Liver (tissue), 3 donors: ENCODE measurements at regions not wholly inside any gene's neighbourhood (a gene's known extent, or its start where the extent isn't known, plus 50 kb on each side); places are given as distances from the start of the nearest gene placed in this dataset.

Experiments
- ATF3 ChIP-seq: IDR thresholded peaks from 2 replicates; pipeline ENCODE4 v1.6.1; 2016; ENCODE audit warnings: antibody characterized with exemption
- FOXA1 ChIP-seq: IDR thresholded peaks from 2 replicates; pipeline ENCODE4 v1.6.1; 2016; ENCODE audit warnings: antibody characterized with exemption
- GABPA ChIP-seq, 2 donors: IDR thresholded peaks in 1 of 2; conservative IDR thresholded peaks in 1 of 2; 2 replicates each; pipeline ENCODE4 v1.6.1; 2016; ENCODE audit warnings: antibody characterized with exemption in 2 of 2, mild to moderate bottlenecking in 1 of 2, moderate library complexity in 1 of 2
- JUND ChIP-seq, 2 donors: IDR thresholded peaks; 2 replicates each; pipeline ENCODE4 v1.6.1; 2016; ENCODE audit warnings: antibody characterized with exemption in 2 of 2
- MAX ChIP-seq: IDR thresholded peaks from 2 replicates; pipeline ENCODE4 v1.6.1; 2016; ENCODE audit warnings: antibody characterized with exemption
- TF ChIP-seq, protein P1 (sequence below): fragments of 150-350 bp; IDR thresholded peaks from 2 replicates; pipeline ENCODE4 v1.5.1; 2017; ENCODE audit warnings: improper control_type of control experiment, low read depth, low read length; ENCODE audit not compliant: missing input control
- donor health status: healthy.
- donor health status: healthy.

- no peak for TF ChIP-seq FOXA1
- no peak for TF ChIP-seq GABPA (IDR thresholded peaks at IDR 0.05 in 1 of 2, conservative IDR thresholded peaks at IDR 0.05 in 1 of 2)
- TF ChIP-seq, protein P1, sequence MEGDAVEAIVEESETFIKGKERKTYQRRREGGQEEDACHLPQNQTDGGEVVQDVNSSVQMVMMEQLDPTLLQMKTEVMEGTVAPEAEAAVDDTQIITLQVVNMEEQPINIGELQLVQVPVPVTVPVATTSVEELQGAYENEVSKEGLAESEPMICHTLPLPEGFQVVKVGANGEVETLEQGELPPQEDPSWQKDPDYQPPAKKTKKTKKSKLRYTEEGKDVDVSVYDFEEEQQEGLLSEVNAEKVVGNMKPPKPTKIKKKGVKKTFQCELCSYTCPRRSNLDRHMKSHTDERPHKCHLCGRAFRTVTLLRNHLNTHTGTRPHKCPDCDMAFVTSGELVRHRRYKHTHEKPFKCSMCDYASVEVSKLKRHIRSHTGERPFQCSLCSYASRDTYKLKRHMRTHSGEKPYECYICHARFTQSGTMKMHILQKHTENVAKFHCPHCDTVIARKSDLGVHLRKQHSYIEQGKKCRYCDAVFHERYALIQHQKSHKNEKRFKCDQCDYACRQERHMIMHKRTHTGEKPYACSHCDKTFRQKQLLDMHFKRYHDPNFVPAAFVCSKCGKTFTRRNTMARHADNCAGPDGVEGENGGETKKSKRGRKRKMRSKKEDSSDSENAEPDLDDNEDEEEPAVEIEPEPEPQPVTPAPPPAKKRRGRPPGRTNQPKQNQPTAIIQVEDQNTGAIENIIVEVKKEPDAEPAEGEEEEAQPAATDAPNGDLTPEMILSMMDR = no peak
- TF ChIP-seq JUND (IDR thresholded peaks at IDR 0.05) = no peak
- no peak for TF ChIP-seq MAX
- no peak for TF ChIP-seq ATF3
Observed at GRCh38 chr18:42606886-42607495, 508.5 kb downstream of the RIT2 start.
